ENCODE measurements at regions not wholly inside any gene's neighbourhood (a gene's known extent, or its start where the extent isn't known, plus 50 kb on each side); places are given as distances from the start of the nearest gene placed in this dataset.
"Not testable (repeated sequence)": the region's sequence is repeated elsewhere in the genome, so short reads cannot be mapped to it uniquely, and the experiment has no call there.

DNA sequence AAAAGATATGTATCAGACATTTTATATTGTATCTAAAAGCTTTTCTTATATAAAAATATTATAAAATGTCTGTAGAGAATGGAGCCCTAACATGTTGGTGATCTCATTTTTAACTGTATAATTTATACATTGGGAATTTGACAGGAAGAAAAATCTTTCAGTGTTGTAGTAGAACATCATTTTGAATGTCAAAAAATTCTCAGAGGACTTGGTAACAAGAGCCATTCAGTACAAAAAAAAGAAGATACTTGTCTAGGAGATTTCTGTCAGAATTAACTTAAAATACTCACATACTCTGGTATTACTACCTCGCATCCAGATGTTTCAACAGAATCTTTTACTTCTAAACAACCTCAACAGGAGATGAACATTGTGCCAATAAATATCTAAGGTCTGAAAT, 1277.9 kb downstream of the ROBO2 start:
- H3K27ac ChIP-seq (ENCODE audit: poor library complexity, severe bottlenecking) = no peak overlapping the region

GRCh38 chr3:78322780-78323179, 1282.9 kb downstream of the ROBO2 start:
- H3K4me3 ChIP-seq (ENCODE audit: severe bottlenecking) = no peak overlapping the region
- no peaks in the 10 kb centered on the region for H3K36me3 ChIP-seq (ENCODE audit: low read depth)
- no peaks in the 10 kb centered on the region for H3K4me1 ChIP-seq (ENCODE audit: insufficient read depth, poor library complexity, severe bottlenecking)
- no peak for DNase-seq (ENCODE audit: low spot score)
- no peak for ATAC-seq (ENCODE audit: low read depth)
- TF ChIP-seq, protein P1, sequence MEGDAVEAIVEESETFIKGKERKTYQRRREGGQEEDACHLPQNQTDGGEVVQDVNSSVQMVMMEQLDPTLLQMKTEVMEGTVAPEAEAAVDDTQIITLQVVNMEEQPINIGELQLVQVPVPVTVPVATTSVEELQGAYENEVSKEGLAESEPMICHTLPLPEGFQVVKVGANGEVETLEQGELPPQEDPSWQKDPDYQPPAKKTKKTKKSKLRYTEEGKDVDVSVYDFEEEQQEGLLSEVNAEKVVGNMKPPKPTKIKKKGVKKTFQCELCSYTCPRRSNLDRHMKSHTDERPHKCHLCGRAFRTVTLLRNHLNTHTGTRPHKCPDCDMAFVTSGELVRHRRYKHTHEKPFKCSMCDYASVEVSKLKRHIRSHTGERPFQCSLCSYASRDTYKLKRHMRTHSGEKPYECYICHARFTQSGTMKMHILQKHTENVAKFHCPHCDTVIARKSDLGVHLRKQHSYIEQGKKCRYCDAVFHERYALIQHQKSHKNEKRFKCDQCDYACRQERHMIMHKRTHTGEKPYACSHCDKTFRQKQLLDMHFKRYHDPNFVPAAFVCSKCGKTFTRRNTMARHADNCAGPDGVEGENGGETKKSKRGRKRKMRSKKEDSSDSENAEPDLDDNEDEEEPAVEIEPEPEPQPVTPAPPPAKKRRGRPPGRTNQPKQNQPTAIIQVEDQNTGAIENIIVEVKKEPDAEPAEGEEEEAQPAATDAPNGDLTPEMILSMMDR (IDR thresholded peaks at IDR 0.05; ENCODE audit: poor library complexity, severe bottlenecking) = no peak
- H3K9me3 ChIP-seq (ENCODE audit: severe bottlenecking) = no peaks in the 10 kb centered on the region
- H3K27ac ChIP-seq (ENCODE audit: poor library complexity, severe bottlenecking) = no peak overlapping the region
- peaks cover 2% of the 10 kb centered on the region for H3K27me3 ChIP-seq (ENCODE audit: insufficient read depth, poor library complexity, severe bottlenecking)

More for the DNA sequence above, 1277.9 kb downstream of the ROBO2 start:
- Histone ChIP-seq H3K36me3 (ENCODE audit: low read depth) (no peaks in the 10 kb centered on the region), H3K4me3 (ENCODE audit: severe bottlenecking) (no peak overlapping the region), H3K27me3 (ENCODE audit: insufficient read depth, poor library complexity, severe bottlenecking) (peaks cover 2% of the 10 kb centered on the region), H3K4me1 (ENCODE audit: insufficient read depth, poor library complexity, severe bottlenecking) (no peaks in the 10 kb centered on the region), H3K9me3 (ENCODE audit: severe bottlenecking) (no peaks in the 10 kb centered on the region)
- TF ChIP-seq, protein P1 (IDR thresholded peaks at IDR 0.05; ENCODE audit: poor library complexity, severe bottlenecking) = no peak
- ATAC-seq (ENCODE audit: low read depth) (no peak), DNase-seq (ENCODE audit: low spot score) (no peak)

GRCh38 chr3:78337801-78338211, 1297.9 kb downstream of the ROBO2 start:
- H3K36me3 ChIP-seq (ENCODE audit: low read depth) = no peaks in the 10 kb centered on the region
- ATAC-seq (ENCODE audit: low read depth) = no peak
- H3K27ac ChIP-seq (ENCODE audit: poor library complexity, severe bottlenecking) = no peak overlapping the region
- H3K9me3 ChIP-seq (ENCODE audit: severe bottlenecking) = no peaks in the 10 kb centered on the region
- no peaks in the 10 kb centered on the region for H3K27me3 ChIP-seq (ENCODE audit: insufficient read depth, poor library complexity, severe bottlenecking)
- TF ChIP-seq, protein P1 (IDR thresholded peaks at IDR 0.05; ENCODE audit: poor library complexity, severe bottlenecking) = no peak
- DNase-seq (ENCODE audit: low spot score) = no peak
- no peak overlapping the region for H3K4me3 ChIP-seq (ENCODE audit: severe bottlenecking)
- H3K4me1 ChIP-seq (ENCODE audit: insufficient read depth, poor library complexity, severe bottlenecking) = no peaks in the 10 kb centered on the region

- TF ChIP-seq, protein P1 (IDR thresholded peaks at IDR 0.05; ENCODE audit: poor library complexity, severe bottlenecking) = no peak
- Histone ChIP-seq H3K27ac (ENCODE audit: poor library complexity, severe bottlenecking) (no peak overlapping the region), H3K27me3 (ENCODE audit: insufficient read depth, poor library complexity, severe bottlenecking) (no peaks in the 10 kb centered on the region), H3K4me3 (ENCODE audit: severe bottlenecking) (no peak overlapping the region), H3K9me3 (ENCODE audit: severe bottlenecking) (no peaks in the 10 kb centered on the region), H3K36me3 (ENCODE audit: low read depth) (no peaks in the 10 kb centered on the region), H3K4me1 (ENCODE audit: insufficient read depth, poor library complexity, severe bottlenecking) (no peaks in the 10 kb centered on the region)
- DNase-seq (ENCODE audit: low spot score) (no peak), ATAC-seq (ENCODE audit: low read depth) (no peak)
These were observed 1298.5 kb downstream of the ROBO2 start for GRCh38 chr3:78338405-78338804.

- Histone ChIP-seq H3K4me1 (ENCODE audit: insufficient read depth, poor library complexity, severe bottlenecking) (no peaks in the 10 kb centered on the region), H3K9me3 (ENCODE audit: severe bottlenecking) (no peaks in the 10 kb centered on the region), H3K4me3 (ENCODE audit: severe bottlenecking) (no peak overlapping the region), H3K36me3 (ENCODE audit: low read depth) (no peaks in the 10 kb centered on the region), H3K27me3 (ENCODE audit: insufficient read depth, poor library complexity, severe bottlenecking) (no peaks in the 10 kb centered on the region), H3K27ac (ENCODE audit: poor library complexity, severe bottlenecking) (no peak overlapping the region)
- DNase-seq (ENCODE audit: low spot score) (no peak), ATAC-seq (ENCODE audit: low read depth) (no peak)
- TF ChIP-seq, protein P1 (IDR thresholded peaks at IDR 0.05; ENCODE audit: poor library complexity, severe bottlenecking) = no peak
These were observed 1303.3 kb downstream of the ROBO2 start for GRCh38 chr3:78343221-78343620.

- not testable (repeated sequence) for H3K4me3 ChIP-seq (ENCODE audit: severe bottlenecking); DNase-seq (ENCODE audit: low spot score); H3K4me1 ChIP-seq (ENCODE audit: insufficient read depth, poor library complexity, severe bottlenecking); H3K36me3 ChIP-seq (ENCODE audit: low read depth); H3K27ac ChIP-seq (ENCODE audit: poor library complexity, severe bottlenecking); H3K27me3 ChIP-seq (ENCODE audit: insufficient read depth, poor library complexity, severe bottlenecking); ATAC-seq (ENCODE audit: low read depth); H3K9me3 ChIP-seq (ENCODE audit: severe bottlenecking)
These were observed 1304.4 kb downstream of the ROBO2 start for GRCh38 chr3:78344267-78344666.
